Lower leg skin (tissue), 4 donors: ENCODE measurements at regions not wholly inside any gene's neighbourhood (a gene's known extent, or its start where the extent isn't known, plus 50 kb on each side); places are given as distances from the start of the nearest gene placed in this dataset.

Source experiments
- DNase-seq, 2 donors: peaks; one replicate each; pipeline ENCODE4 v3.0.0-alpha.2; 2019; ENCODE audit warnings: low spot score in 2 of 2
- H3K4me3 ChIP-seq: fragments of 200-600 bp; sonication (generic); 2 replicates; pipeline ENCODE4 v1.5.1; 2017; ENCODE audit warnings: mild to moderate bottlenecking, low read depth; ENCODE audit not compliant: poor library complexity, severe bottlenecking
- POLR2A ChIP-seq, 2 donors: fragments of 450-650 bp; IDR thresholded peaks; one replicate each; pipeline ENCODE4 v1.6.1; 2016 to 2017; ENCODE audit warnings: antibody characterized with exemption in 2 of 2, mild to moderate bottlenecking in 1 of 2, moderate library complexity in 1 of 2
- WGBS, 2 donors: methylation state at CpG; one replicate each; pipeline ENCODE4 v1.1.5; 2018; 5-methylcytosine and 5-hydroxymethylcytosine counted together
- intact Hi-C: fragments of 100-400 bp; cut with DNase I; formaldehyde crosslinking; loops from one replicate; pipeline ENCODE4 v1.15.0; 2023; ENCODE audit warnings: low total_unique reads
- TF ChIP-seq, protein P1 (sequence below), 3 donors: fragments of 450-650 bp; IDR thresholded peaks; one replicate each; pipeline ENCODE4 v1.5.1; 2016; ENCODE audit warnings: antibody characterized with exemption in 3 of 3, mild to moderate bottlenecking in 3 of 3, moderate library complexity in 2 of 3

DNA sequence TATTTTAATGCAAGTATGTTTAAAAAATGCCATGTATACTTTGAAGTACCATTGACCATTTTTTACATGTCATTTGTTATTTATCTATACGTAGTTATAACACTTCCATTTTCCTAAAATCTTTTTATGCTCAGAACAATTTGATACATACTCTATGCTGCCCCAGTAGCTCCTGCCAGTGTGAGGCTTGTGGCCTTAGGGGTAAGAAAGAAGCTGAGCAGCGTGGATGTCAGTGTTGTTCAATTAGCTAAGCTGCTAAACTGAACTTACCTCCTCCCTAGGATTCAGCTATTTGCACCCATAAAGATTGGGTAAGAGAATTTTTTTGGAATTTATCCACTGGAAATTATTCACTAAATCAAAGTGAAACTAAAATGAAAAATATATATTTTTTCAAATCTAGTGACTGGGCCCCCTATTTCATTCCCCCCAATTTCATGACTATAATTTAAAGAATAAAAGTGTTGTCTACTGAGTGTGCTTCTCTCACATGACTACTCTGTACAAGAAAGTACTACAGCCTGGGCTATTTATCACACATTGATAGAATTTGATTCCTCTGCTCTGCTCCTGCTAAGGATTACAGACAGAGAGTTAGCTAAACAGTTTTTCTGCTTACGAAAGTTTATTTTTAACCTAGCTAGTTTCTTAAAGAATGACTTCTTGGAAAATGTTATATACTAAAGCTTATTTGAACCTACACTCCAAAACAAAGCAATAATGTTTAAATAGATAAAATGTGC lies 1030.3 kb upstream of the ADGRL4 start:
- 70 to 78% methylated on average over 3 of the region's 3 CpGs for WGBS, 2 donors
- no peak for DNase-seq
- intact Hi-C loops = no loop called here
- TF ChIP-seq, protein P1, sequence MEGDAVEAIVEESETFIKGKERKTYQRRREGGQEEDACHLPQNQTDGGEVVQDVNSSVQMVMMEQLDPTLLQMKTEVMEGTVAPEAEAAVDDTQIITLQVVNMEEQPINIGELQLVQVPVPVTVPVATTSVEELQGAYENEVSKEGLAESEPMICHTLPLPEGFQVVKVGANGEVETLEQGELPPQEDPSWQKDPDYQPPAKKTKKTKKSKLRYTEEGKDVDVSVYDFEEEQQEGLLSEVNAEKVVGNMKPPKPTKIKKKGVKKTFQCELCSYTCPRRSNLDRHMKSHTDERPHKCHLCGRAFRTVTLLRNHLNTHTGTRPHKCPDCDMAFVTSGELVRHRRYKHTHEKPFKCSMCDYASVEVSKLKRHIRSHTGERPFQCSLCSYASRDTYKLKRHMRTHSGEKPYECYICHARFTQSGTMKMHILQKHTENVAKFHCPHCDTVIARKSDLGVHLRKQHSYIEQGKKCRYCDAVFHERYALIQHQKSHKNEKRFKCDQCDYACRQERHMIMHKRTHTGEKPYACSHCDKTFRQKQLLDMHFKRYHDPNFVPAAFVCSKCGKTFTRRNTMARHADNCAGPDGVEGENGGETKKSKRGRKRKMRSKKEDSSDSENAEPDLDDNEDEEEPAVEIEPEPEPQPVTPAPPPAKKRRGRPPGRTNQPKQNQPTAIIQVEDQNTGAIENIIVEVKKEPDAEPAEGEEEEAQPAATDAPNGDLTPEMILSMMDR (IDR thresholded peaks at IDR 0.05) = no peak
- TF ChIP-seq POLR2A (IDR thresholded peaks at IDR 0.05) = no peak
- H3K4me3 ChIP-seq = no peak overlapping the region

DNA sequence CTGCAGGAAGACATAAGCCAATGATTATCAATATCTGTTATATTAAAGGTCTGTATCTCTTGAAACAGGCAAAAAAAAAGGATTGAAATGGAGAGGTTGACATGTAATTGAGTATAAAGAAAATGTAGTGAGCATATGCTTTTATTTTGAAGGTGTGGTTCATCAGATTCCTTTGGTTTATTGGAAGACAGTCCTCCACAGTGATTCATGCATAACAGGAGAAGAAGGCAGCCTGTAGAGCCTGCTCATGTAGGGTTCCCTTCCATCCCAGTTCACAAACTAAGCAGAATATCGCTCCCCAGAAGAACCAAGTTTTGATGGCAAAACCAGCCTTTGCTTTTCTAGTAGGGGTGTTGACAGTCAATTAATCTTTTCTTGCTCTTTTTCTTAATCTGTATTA lies 1016.8 kb upstream of the ADGRL4 start:
- DNase-seq = no peak
- intact Hi-C loops = no loop called here
- WGBS, 2 donors = 82 to 88% methylated on average over 1 of the region's 1 CpG
- no peak for TF ChIP-seq POLR2A (IDR thresholded peaks at IDR 0.05)
- TF ChIP-seq, protein P1 (IDR thresholded peaks at IDR 0.05) = no peak
- no peak overlapping the region for H3K4me3 ChIP-seq

DNA sequence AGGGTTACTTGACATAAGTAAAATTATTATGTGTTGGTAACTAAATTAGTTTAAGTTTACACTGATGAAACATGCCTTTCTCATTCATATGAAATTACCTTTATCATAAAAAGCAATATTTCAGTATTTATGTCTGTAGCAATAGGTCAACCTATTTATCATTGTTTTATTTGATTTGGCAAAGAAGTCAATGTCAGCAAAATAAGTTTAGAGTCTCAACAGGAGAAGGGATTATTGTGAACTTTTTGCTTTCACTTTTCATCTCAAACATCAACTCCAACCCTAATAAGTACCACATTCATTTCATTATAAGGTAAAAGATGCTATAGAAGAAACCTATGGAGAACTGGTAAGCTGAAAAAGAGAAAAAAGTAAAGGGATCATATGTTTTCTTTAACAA lies 1015.4 kb upstream of the ADGRL4 start:
- no peak overlapping the region for H3K4me3 ChIP-seq
- TF ChIP-seq POLR2A (IDR thresholded peaks at IDR 0.05) = no peak
- TF ChIP-seq, protein P1 (IDR thresholded peaks at IDR 0.05) = no peak
- intact Hi-C loops = no loop called here
- no peak for DNase-seq

DNA sequence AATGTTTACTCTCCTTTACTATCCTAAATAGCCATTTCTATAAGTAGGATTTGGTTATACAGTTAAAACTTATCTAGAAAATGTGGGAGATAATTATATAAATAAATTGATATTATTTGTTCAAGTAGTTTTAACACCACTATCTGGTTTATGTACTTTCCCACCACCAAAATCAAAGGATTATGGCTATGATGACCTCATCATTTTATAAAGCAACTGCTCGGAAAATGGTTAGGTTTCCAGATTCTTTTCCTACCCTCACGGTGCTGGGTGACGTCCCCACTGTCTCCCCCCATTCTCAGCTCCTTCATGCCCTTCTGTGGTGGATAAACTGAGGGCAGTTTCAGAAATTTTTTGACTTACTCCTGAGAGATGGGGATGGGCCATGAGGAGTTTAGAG lies 1011.8 kb upstream of the ADGRL4 start:
- intact Hi-C loops = no loop called here
- 81 to 92% methylated on average over 3 of the region's 3 CpGs for whole genome bisulfite sequencing, 2 donors
- TF ChIP-seq, protein P1 (IDR thresholded peaks at IDR 0.05) = no peak
- TF ChIP-seq POLR2A (IDR thresholded peaks at IDR 0.05) = no peak

DNA sequence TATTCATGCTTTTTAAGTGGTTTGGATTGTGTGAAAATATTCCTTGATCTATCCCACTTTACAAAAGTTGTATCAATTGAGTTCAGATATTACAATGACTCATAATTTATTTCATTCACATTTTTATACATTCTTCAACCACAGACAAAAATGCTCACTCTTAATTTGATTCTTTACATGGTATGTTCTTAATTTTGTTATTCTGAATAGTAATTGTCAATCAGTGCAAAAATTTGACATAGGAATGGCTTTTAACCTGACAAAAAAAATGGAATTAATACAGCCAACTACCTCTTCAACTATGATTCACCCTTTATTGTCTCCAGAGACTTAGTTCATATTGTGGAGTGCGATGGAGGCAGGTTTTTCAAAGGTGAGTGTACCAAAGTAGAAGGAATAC lies 1002.4 kb upstream of the ADGRL4 start:
- WGBS, 2 donors = 94% methylated on average over 1 of the region's 1 CpG
- intact Hi-C loops = no loop called here
- no peak for TF ChIP-seq POLR2A (IDR thresholded peaks at IDR 0.05)
- TF ChIP-seq, protein P1 (IDR thresholded peaks at IDR 0.05) = no peak
- no peak overlapping the region for H3K4me3 ChIP-seq
- DNase-seq = no peak

More for the DNA sequence above, 1011.8 kb upstream of the ADGRL4 start:
- no peak for DNase-seq
- no peak overlapping the region for H3K4me3 ChIP-seq

DNA sequence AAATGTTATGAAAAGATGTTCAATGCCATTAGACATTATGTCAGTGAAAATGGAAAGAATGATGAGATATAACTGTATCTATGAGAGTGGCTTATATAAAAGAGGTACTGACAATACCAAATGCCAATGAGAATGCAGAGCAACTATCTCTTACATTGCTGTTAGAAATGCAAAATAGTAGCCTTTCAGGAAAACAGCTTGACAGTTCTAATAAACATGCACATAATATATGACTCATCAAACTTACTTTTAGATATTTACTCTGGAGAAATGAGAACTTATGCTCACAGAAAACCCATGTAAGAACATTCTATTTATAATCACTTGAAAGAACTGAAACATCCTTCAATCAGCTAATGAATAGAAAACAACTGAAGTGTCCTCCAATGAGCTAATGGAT lies 996.7 kb upstream of the ADGRL4 start:
- intact Hi-C loops = no loop called here
- H3K4me3 ChIP-seq = no peak overlapping the region
- no peak for TF ChIP-seq POLR2A (IDR thresholded peaks at IDR 0.05)
- TF ChIP-seq, protein P1 (IDR thresholded peaks at IDR 0.05) = no peak
- DNase-seq = no peak
